H1 (cell line): ENCODE measurements at regions not wholly inside any gene's neighbourhood (a gene's known extent, or its start where the extent isn't known, plus 50 kb on each side); places are given as distances from the start of the nearest gene placed in this dataset.

Experiments
- CTCF ChIA-PET: fragments of 300-600 bp; sonication (Branson Sonifier 250); formaldehyde crosslinking; loops from one replicate; lab custom pipeline; 2021; ENCODE audit not compliant: partially characterized antibody; lab: Charles Lee
- POLR2A ChIA-PET: fragments of 300-600 bp; sonication (Branson Sonifier 250); formaldehyde crosslinking; loops from one replicate; lab custom pipeline; 2021; ENCODE audit warnings: inconsistent platforms; ENCODE audit not compliant: partially characterized antibody; lab: Charles Lee
- DNase-seq, 2 experiments: peaks; one replicate each; pipeline versions ENCODE4 v3.0.0 to v3.0.0-alpha.2; 2010 to 2022; ENCODE audit warnings: low spot score in 2 of 2, low read depth in 1 of 2, mixed read lengths in 1 of 2
- FAIRE-seq: peaks from 2 replicates; lab custom pipeline; 2011; peaks lifted over from hg19 to GRCh38; lab: Jason Lieb, UNC
- H2AFZ ChIP-seq: 2 replicates; pipeline ENCODE4 v1.8.1; 2012; ENCODE audit warnings: low read length, inconsistent platforms
- H2AK5ac ChIP-seq: 2 replicates; pipeline ENCODE4 v1.6.1; 2013; ENCODE audit warnings: low read depth, low read length
- H2BK120ac ChIP-seq: replicated peaks from 2 replicates; pipeline ENCODE3; 2013; ENCODE audit warnings: low read depth, low read length, inconsistent platforms
- H2BK12ac ChIP-seq: 2 replicates; pipeline ENCODE4 v1.6.1; 2013; ENCODE audit warnings: low read depth, low read length
- H2BK15ac ChIP-seq: 2 replicates; pipeline ENCODE4 v1.6.1; 2013; ENCODE audit warnings: low read length
- H2BK20ac ChIP-seq: 2 replicates; pipeline ENCODE4 v1.6.1; 2013; ENCODE audit warnings: low read length
- H2BK5ac ChIP-seq: 2 replicates; pipeline ENCODE4 v1.6.1; 2013; ENCODE audit warnings: low read depth, low read length
- H3K14ac ChIP-seq: 2 replicates; pipeline ENCODE4 v1.6.1; 2013; ENCODE audit warnings: inconsistent platforms; ENCODE audit not compliant: insufficient read length
- H3K18ac ChIP-seq: 2 replicates; pipeline ENCODE4 v1.6.1; 2013; ENCODE audit warnings: low read length; ENCODE audit errors: extremely low read depth
- H3K23ac ChIP-seq: 2 replicates; pipeline ENCODE4 v1.6.1; 2013; ENCODE audit warnings: inconsistent platforms; ENCODE audit not compliant: insufficient read length
- H3K23me2 ChIP-seq: 2 replicates; pipeline ENCODE4 v1.6.1; 2013; ENCODE audit warnings: low read depth, low read length
- H3K27ac ChIP-seq: 2 replicates; pipeline ENCODE4 v1.6.1; 2011; ENCODE audit warnings: low read depth, low read length, inconsistent platforms
- H3K27me3 ChIP-seq, 4 experiments: replicated peaks in 1 of 4; 1 replicate in 1 of 4; 2 replicates in 3 of 4; pipeline versions ENCODE4 v1.6.1 to v1.8.1; 2011 to 2013; ENCODE audit warnings: low read length in 3 of 4, mild to moderate bottlenecking in 3 of 4, inconsistent platforms in 2 of 4, mixed read lengths in 2 of 4, moderate library complexity in 1 of 4; ENCODE audit not compliant: control insufficient read depth in 3 of 4, insufficient read depth in 3 of 4; ENCODE audit errors: extremely low read depth in 1 of 4
- H3K36me3 ChIP-seq, 4 experiments: 2 replicates each; pipeline versions ENCODE4 v1.6.1 to v1.8.1; 2011 to 2013; ENCODE audit warnings: mild to moderate bottlenecking in 4 of 4, low read length in 3 of 4, moderate library complexity in 2 of 4, control low read depth in 1 of 4, inconsistent platforms in 1 of 4; ENCODE audit not compliant: insufficient read depth in 4 of 4, control insufficient read depth in 2 of 4
- H3K4ac ChIP-seq: replicated peaks from 2 replicates; pipeline ENCODE3; 2013; ENCODE audit warnings: low read length, low read depth, mixed read lengths, inconsistent platforms; ENCODE audit not compliant: insufficient read length
- H3K4me1 ChIP-seq, 4 experiments: replicated peaks in 1 of 4; 1 replicate in 1 of 4; 2 replicates in 3 of 4; pipeline versions ENCODE4 v1.6.1 to v1.8.1; 2011 to 2013; ENCODE audit warnings: low read length in 3 of 4, inconsistent platforms in 2 of 4, mixed read lengths in 1 of 4; ENCODE audit not compliant: insufficient read depth in 4 of 4, control insufficient read depth in 3 of 4
- H3K4me2 ChIP-seq, 2 experiments: 2 replicates each; pipeline versions ENCODE4 v1.6.1 to v1.8.1; 2011 to 2013; ENCODE audit warnings: low read depth in 2 of 2, low read length in 2 of 2, control low read depth in 1 of 2, inconsistent platforms in 1 of 2, mild to moderate bottlenecking in 1 of 2; ENCODE audit not compliant: insufficient read depth in 1 of 2
- H3K4me3 ChIP-seq, 4 experiments: fragments of 200-600, 300-600 bp in 1 of 4; sonication (generic), shearing (Covaris generic), sonication (Bioruptor Twin) in 1 of 4; 2 replicates each; pipeline versions ENCODE4 v1.5.1 to v1.8.1; 2011 to 2016; ENCODE audit warnings: low read length in 4 of 4, low read depth in 3 of 4, control low read depth in 2 of 4, inconsistent platforms in 2 of 4, mild to moderate bottlenecking in 2 of 4, mixed read lengths in 1 of 4, moderate library complexity in 1 of 4; ENCODE audit not compliant: insufficient read depth in 2 of 4; ENCODE audit errors: extremely low read depth in 1 of 4
- H3K56ac ChIP-seq: replicated peaks from 2 replicates; pipeline ENCODE3; 2013; ENCODE audit warnings: low read depth, mild to moderate bottlenecking, mixed read lengths, low read length, inconsistent platforms; ENCODE audit not compliant: insufficient read length
- H3K79me1 ChIP-seq: 2 replicates; pipeline ENCODE4 v1.6.1; 2013; ENCODE audit warnings: low read depth, low read length, control low read depth
- H3K79me2 ChIP-seq, 2 experiments: 2 replicates each; pipeline versions ENCODE4 v1.6.1 to v1.8.1; 2012 to 2013; ENCODE audit warnings: low read length in 2 of 2, mild to moderate bottlenecking in 2 of 2, inconsistent platforms in 1 of 2; ENCODE audit not compliant: insufficient read depth in 2 of 2, control insufficient read depth in 1 of 2
- H3K9ac ChIP-seq, 4 experiments: replicated peaks in 1 of 4; 1 replicate in 1 of 4; 2 replicates in 3 of 4; pipeline versions ENCODE4 v1.6.1 to v1.8.1; 2011 to 2013; ENCODE audit warnings: low read depth in 3 of 4, low read length in 3 of 4, control low read depth in 2 of 4, mild to moderate bottlenecking in 2 of 4, moderate library complexity in 2 of 4, inconsistent platforms in 1 of 4; ENCODE audit errors: extremely low read depth in 1 of 4
- H3K9me3 ChIP-seq, 2 experiments: 2 replicates each; pipeline versions ENCODE4 v1.6.1 to v1.8.1; 2012 to 2013; ENCODE audit warnings: mild to moderate bottlenecking in 2 of 2, moderate library complexity in 2 of 2, control low read depth in 1 of 2, inconsistent platforms in 1 of 2, low read depth in 1 of 2, low read length in 1 of 2, mixed read lengths in 1 of 2; ENCODE audit not compliant: insufficient read depth in 2 of 2
- H4K20me1 ChIP-seq, 2 experiments: replicated peaks in 1 of 2; 2 replicates each; pipeline versions ENCODE3 to v1.8.1; 2011 to 2013; ENCODE audit warnings: inconsistent platforms in 2 of 2, low read length in 2 of 2, mild to moderate bottlenecking in 1 of 2; ENCODE audit not compliant: insufficient read depth in 2 of 2, control insufficient read depth in 1 of 2
- H4K5ac ChIP-seq: 2 replicates; pipeline ENCODE4 v1.6.1; 2013; ENCODE audit warnings: low read length, low read depth, mixed read lengths, inconsistent platforms; ENCODE audit not compliant: insufficient read length
- H4K8ac ChIP-seq: 2 replicates; pipeline ENCODE4 v1.8.0; 2013; ENCODE audit warnings: mild to moderate bottlenecking, moderate library complexity, low read length, inconsistent platforms; ENCODE audit not compliant: insufficient read depth; ENCODE audit errors: extremely low read depth
- H4K91ac ChIP-seq: replicated peaks from 2 replicates; pipeline ENCODE3; 2013; ENCODE audit warnings: low read length, mixed read lengths, inconsistent platforms; ENCODE audit not compliant: insufficient read length
- BACH1 ChIP-seq: IDR thresholded peaks from 2 replicates; pipeline ENCODE4 v1.6.1; 2012; ENCODE audit warnings: low read length, improper control_type of control experiment
- CBX8 ChIP-seq: fragments of 300-800, 300-1000 bp; sonication (generic); IDR thresholded peaks from 2 replicates; pipeline ENCODE4 v1.7.1; 2016; ENCODE audit warnings: low read depth, low read length, borderline replicate concordance
- GTF2F1 ChIP-seq: IDR thresholded peaks from 2 replicates; pipeline ENCODE4 v1.6.1; 2012; ENCODE audit warnings: low read depth, low read length, improper control_type of control experiment, borderline replicate concordance
- JUN ChIP-seq: IDR thresholded peaks from 2 replicates; pipeline ENCODE4 v1.6.1; 2011; ENCODE audit warnings: low read depth, mild to moderate bottlenecking, improper control_type of control experiment, low read length

DNA sequence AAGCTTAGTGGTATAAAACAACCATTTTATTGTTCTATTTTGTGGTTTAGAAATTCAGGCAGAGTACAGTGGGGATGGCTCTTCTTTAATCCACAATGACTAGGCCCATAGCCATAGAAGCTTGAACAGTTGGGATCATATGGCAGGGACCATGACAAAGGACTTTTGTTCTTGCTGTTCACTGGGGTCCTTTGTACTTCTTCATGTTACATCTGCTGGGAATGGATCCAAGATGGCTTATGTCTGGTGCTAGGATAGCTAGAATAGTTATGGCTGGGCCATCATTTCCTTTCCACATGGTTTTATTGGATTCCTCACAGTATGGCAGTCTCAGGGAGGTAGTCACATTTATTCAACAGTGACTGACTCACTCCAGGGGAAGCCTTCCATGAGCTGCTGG lies 427.9 kb upstream of the AGTR1 start:
- Histone ChIP-seq H4K20me1 (no peaks in the 10 kb centered on the region), H3K14ac (no peak overlapping the region), H3K18ac (no peak overlapping the region), H3K4ac (no peak overlapping the region), H3K4me3 (no peak overlapping the region), H4K5ac (no peak overlapping the region), H2BK15ac (no peak overlapping the region), H3K79me2 (no peaks in the 10 kb centered on the region), H3K9me3 (no peaks in the 10 kb centered on the region), H3K4me2 (no peak overlapping the region), H2AFZ (no peak overlapping the region), H4K91ac (no peak overlapping the region), H2BK5ac (no peak overlapping the region), H2BK12ac (no peak overlapping the region), H2BK20ac (no peak overlapping the region), H3K9ac (no peak overlapping the region), H3K56ac (no peak overlapping the region), H3K23me2 (no peaks in the 10 kb centered on the region; the same call in 1 of the 2 replicates), H2BK120ac (no peak overlapping the region), H4K8ac (no peak overlapping the region), H3K36me3 (no peaks in the 10 kb centered on the region), H3K27ac (no peak overlapping the region), H3K23ac (no peak overlapping the region), H3K79me1 (no peaks in the 10 kb centered on the region), H2AK5ac (no peak overlapping the region), H3K4me1 (peaks cover 0 to 9% (median 0%) of the 10 kb centered on the region in 4 experiments; a peak in 2 of 7 replicates), H3K27me3 (no peaks in the 10 kb centered on the region)
- TF ChIP-seq BACH1 (no peak), JUN (no peak), CBX8 (no peak), GTF2F1 (no peak)
- POLR2A ChIA-PET = no interaction called here
- FAIRE-seq = no peak
- no peak for DNase-seq
- CTCF ChIA-PET = interaction anchor here (1.6 kb wide), 1 partner anchor 40 kb away, joined by 3 read pairs; no protein-coding TSS in a partner anchor
